ENCODE measurements at regions not wholly inside any gene's neighbourhood (a gene's known extent, or its start where the extent isn't known, plus 50 kb on each side); places are given as distances from the start of the nearest gene placed in this dataset.

- no peak for DNase-seq
Measured at GRCh38 chr11:15710580-15711275, 596.0 kb downstream of the INSC start.

- DNase-seq, result no peak
Measured at GRCh38 chr11:15711311-15711710, 596.6 kb downstream of the INSC start.

GRCh38 chr11:15714641-15715399 lies 600.1 kb downstream of the INSC start:
- DNase-seq, result no peak

- no peak for DNase-seq
Measured at GRCh38 chr11:15716550-15716949, 601.8 kb downstream of the INSC start.

GRCh38 chr11:15720460-15720859 lies 605.7 kb downstream of the INSC start:
- DNase-seq, result no peak

GRCh38 chr11:15723966-15724365 lies 609.2 kb downstream of the INSC start:
- no peak for DNase-seq

GRCh38 chr11:15724601-15725000 lies 609.9 kb downstream of the INSC start:
- DNase-seq, result no peak

- DNase-seq, result no peak
Measured at GRCh38 chr11:15725246-15725645, 610.5 kb downstream of the INSC start.

GRCh38 chr11:15726221-15726746 lies 611.6 kb downstream of the INSC start:
- DNase-seq, result no peak

- no peak for DNase-seq
Measured at GRCh38 chr11:15726893-15727519, 612.3 kb downstream of the INSC start.

GRCh38 chr11:15727520-15727914 lies 612.8 kb downstream of the INSC start:
- DNase-seq, result no peak

- no peak for DNase-seq
Measured at GRCh38 chr11:15728207-15728606, 613.5 kb downstream of the INSC start.

- DNase-seq, result no peak
Measured at GRCh38 chr11:15730263-15730994, 615.7 kb downstream of the INSC start.

- DNase-seq, result no peak
Measured at GRCh38 chr11:15730995-15731385, 616.3 kb downstream of the INSC start.

- no peak for DNase-seq
Measured at GRCh38 chr11:15735706-15736105, 620.6 kb downstream of the SOX6 start.

- DNase-seq, result no peak
Measured at GRCh38 chr11:15737320-15737719, 619.0 kb downstream of the SOX6 start.

- no peak for DNase-seq
Measured at GRCh38 chr11:15738931-15739330, 617.4 kb downstream of the SOX6 start.

GRCh38 chr11:15742626-15743519 lies 613.5 kb downstream of the SOX6 start:
- DNase-seq, result no peak

GRCh38 chr11:15744693-15745092 lies 611.7 kb downstream of the SOX6 start:
- no peak for DNase-seq

GRCh38 chr11:15745266-15745665 lies 611.1 kb downstream of the SOX6 start:
- no peak for DNase-seq

- DNase-seq, result no peak
Measured at GRCh38 chr11:15747671-15748070, 608.7 kb downstream of the SOX6 start.

- DNase-seq, result no peak
Measured at GRCh38 chr11:15748132-15748531, 608.2 kb downstream of the SOX6 start.
